GM23248 (cell line): ENCODE measurements at regions not wholly inside any gene's neighbourhood (a gene's known extent, or its start where the extent isn't known, plus 50 kb on each side); places are given as distances from the start of the nearest gene placed in this dataset.

ENCODE experiments used
- EZH2 ChIP-seq: fragments of 200-600 bp; sonication (generic); IDR thresholded peaks from 2 replicates; pipeline ENCODE4 v1.6.1; 2018; ENCODE audit warnings: antibody characterized with exemption, mild to moderate bottlenecking; ENCODE audit not compliant: insufficient read depth, poor library complexity, severe bottlenecking
- EZH2phosphoT487 ChIP-seq: fragments of 200-600 bp; sonication (generic); IDR thresholded peaks from 2 replicates; pipeline ENCODE4 v1.6.1; 2018; ENCODE audit warnings: antibody characterized with exemption, moderate library complexity, mild to moderate bottlenecking, low read depth; ENCODE audit not compliant: insufficient read depth

DNA sequence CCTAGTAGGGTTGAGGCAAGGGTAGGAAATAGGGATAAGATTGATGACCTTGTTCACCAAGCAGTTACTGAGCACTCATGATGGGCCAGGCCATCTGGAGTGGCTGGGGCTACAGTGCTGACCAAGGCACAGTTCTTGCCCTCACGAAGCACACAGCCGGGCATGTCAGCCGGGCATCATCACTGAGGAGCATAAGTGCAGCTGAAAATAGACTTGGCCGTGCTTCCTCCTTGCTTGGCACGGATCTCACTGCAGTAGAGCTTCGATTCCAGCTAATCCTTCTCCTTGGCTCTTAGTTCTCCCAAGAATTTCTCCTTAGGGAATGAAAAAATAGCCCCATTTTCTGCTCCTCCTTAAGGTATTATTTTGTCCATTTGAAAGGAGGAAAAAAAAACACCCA lies 116.6 kb downstream of the NMUR2 start:
- TF ChIP-seq EZH2phosphoT487 (no peak), EZH2 (no peak)
